KMS-11 (cell line): ENCODE measurements at regions not wholly inside any gene's neighbourhood (a gene's known extent, or its start where the extent isn't known, plus 50 kb on each side); places are given as distances from the start of the nearest gene placed in this dataset.

ENCODE experiments used
- H2AFZ ChIP-seq: fragments of 200-600 bp; sonication (generic); 2 replicates; pipeline ENCODE4 v1.6.1; 2016; ENCODE audit warnings: antibody characterized with exemption, mixed run types, low read depth
- H3K27ac ChIP-seq: fragments of 200-600 bp; sonication (generic); 2 replicates; pipeline ENCODE4 v1.6.1; 2016; ENCODE audit warnings: mild to moderate bottlenecking, mixed run types
- H3K27me3 ChIP-seq: fragments of 200-600 bp; sonication (generic); 2 replicates; pipeline ENCODE4 v1.6.1; 2017; ENCODE audit warnings: mild to moderate bottlenecking, low read depth, mixed run types, moderate library complexity; ENCODE audit not compliant: insufficient read depth
- H3K36me3 ChIP-seq: fragments of 200-600 bp; sonication (generic); 2 replicates; pipeline ENCODE4 v1.6.1; 2017; ENCODE audit warnings: mild to moderate bottlenecking, mixed run types; ENCODE audit not compliant: insufficient read depth
- H3K4me1 ChIP-seq: fragments of 200-600 bp; sonication (generic); 2 replicates; pipeline ENCODE4 v1.6.1; 2016; ENCODE audit warnings: mild to moderate bottlenecking, low read depth, mixed run types; ENCODE audit not compliant: poor library complexity, severe bottlenecking
- H3K4me2 ChIP-seq: fragments of 200-600 bp; sonication (generic); 2 replicates; pipeline ENCODE4 v1.7.0; 2016; ENCODE audit warnings: mild to moderate bottlenecking, mixed run types
- H3K4me3 ChIP-seq: fragments of 200-600 bp; sonication (generic); IDR thresholded peaks from 2 replicates; pipeline ENCODE4 v1.6.1; 2017; ENCODE audit warnings: low read depth, low read length, mixed read lengths; ENCODE audit not compliant: insufficient read depth
- H3K79me2 ChIP-seq: fragments of 200-600 bp; sonication (generic); 2 replicates; pipeline ENCODE4 v1.6.1; 2016; ENCODE audit warnings: low read depth, mixed run types; ENCODE audit not compliant: insufficient read depth
- H3K9ac ChIP-seq: fragments of 200-600 bp; sonication (generic); 2 replicates; pipeline ENCODE4 v1.6.1; 2016; ENCODE audit warnings: mild to moderate bottlenecking, mixed run types
- H4K20me1 ChIP-seq: fragments of 200-600 bp; sonication (generic); 2 replicates; pipeline ENCODE4 v1.6.1; 2016; ENCODE audit warnings: mild to moderate bottlenecking, mixed run types; ENCODE audit not compliant: insufficient read depth
- CTCF ChIP-seq: fragments of 200-600 bp; sonication (generic); conservative IDR thresholded peaks from 2 replicates; pipeline ENCODE4 v1.6.1; 2017; ENCODE audit warnings: low read depth, mild to moderate bottlenecking, antibody characterized with exemption, low read length, moderate library complexity, mixed read lengths

DNA sequence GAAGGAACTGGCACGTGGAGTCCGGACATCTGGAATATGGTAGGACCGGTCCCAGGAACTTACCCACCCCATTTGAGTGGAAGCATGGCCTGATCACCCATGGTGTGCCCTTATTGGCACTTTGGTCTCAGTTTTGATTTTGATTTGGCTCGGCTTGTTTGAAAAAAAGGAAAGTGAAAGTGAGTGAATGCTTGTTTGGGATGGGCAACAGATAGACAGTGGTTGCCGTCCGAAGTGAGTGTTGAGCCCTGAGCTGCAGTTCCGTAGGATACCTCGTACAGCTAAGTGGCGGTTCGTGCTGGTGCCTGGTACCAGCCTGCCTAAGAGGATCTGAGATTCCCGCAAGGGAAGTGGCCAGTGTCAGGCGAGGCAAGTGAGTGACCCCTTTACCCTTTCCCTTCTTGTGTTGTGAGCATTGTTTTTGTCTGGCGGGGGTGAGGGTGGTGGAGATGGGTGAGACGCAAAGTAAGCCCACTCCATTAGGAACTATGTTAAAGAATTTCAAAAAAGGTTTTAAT is 605.8 kb downstream of the UQCRFS1 start:
- Histone ChIP-seq H3K9ac (no peak overlapping the region), H3K4me3 (no peak overlapping the region), H3K36me3 (no peaks in the 10 kb centered on the region), H3K4me2 (no peak overlapping the region), H3K4me1 (peaks cover 35% of the 10 kb centered on the region), H2AFZ (no peak overlapping the region), H4K20me1 (no peaks in the 10 kb centered on the region), H3K79me2 (no peaks in the 10 kb centered on the region), H3K27ac (no peak overlapping the region), H3K27me3 (no peaks in the 10 kb centered on the region)
- no peak for TF ChIP-seq CTCF

GRCh38 chr19:28606269-28607032 is 606.5 kb downstream of the UQCRFS1 start:
- H3K4me2 ChIP-seq: no peak overlapping the region
- no peaks in the 10 kb centered on the region for H3K27me3 ChIP-seq
- no peak overlapping the region for H2AFZ ChIP-seq
- H3K9ac ChIP-seq: no peak overlapping the region
- H3K4me3 ChIP-seq: no peak overlapping the region
- no peaks in the 10 kb centered on the region for H3K36me3 ChIP-seq
- no peaks in the 10 kb centered on the region for H4K20me1 ChIP-seq
- H3K4me1 ChIP-seq: peaks cover 42% of the 10 kb centered on the region
- H3K27ac ChIP-seq: no peak overlapping the region
- H3K79me2 ChIP-seq: no peaks in the 10 kb centered on the region
- TF ChIP-seq CTCF: no peak

GRCh38 chr19:28605501-28606268 is 607.3 kb downstream of the UQCRFS1 start:
- Histone ChIP-seq H3K79me2 (no peaks in the 10 kb centered on the region), H3K36me3 (no peaks in the 10 kb centered on the region), H3K4me1 (peaks cover 47% of the 10 kb centered on the region), H3K4me2 (no peak overlapping the region), H3K27ac (no peak overlapping the region), H2AFZ (no peak overlapping the region), H3K27me3 (no peaks in the 10 kb centered on the region), H3K9ac (no peak overlapping the region), H3K4me3 (no peak overlapping the region), H4K20me1 (no peaks in the 10 kb centered on the region)
- no peak for TF ChIP-seq CTCF

- Histone ChIP-seq H3K9ac (no peak overlapping the region; the same call in 1 of the 2 replicates), H3K27ac (peak overlapping the region; percentile 59), H3K27me3 (no peaks in the 10 kb centered on the region), H2AFZ (peak overlapping the region; percentile 8; the same call in 1 of the 2 replicates), H3K79me2 (no peaks in the 10 kb centered on the region), H3K4me2 (peak overlapping the region; percentile 71), H4K20me1 (no peaks in the 10 kb centered on the region), H3K4me3 (no peak overlapping the region), H3K4me1 (peaks cover 51% of the 10 kb centered on the region), H3K36me3 (no peaks in the 10 kb centered on the region)
- no peak for TF ChIP-seq CTCF
Observed at GRCh38 chr19:28603453-28603852, 609.5 kb downstream of the UQCRFS1 start.
